GM10266 (cell line): ENCODE measurements at regions not wholly inside any gene's neighbourhood (a gene's known extent, or its start where the extent isn't known, plus 50 kb on each side); places are given as distances from the start of the nearest gene placed in this dataset.
"Not testable (repeated sequence)": the region's sequence is repeated elsewhere in the genome, so short reads cannot be mapped to it uniquely, and the experiment has no call there.

ENCODE experiments used
- DNase-seq: peaks from one replicate; pipeline ENCODE4 v3.0.0; 2012; ENCODE audit errors: extremely low spot score
- TF ChIP-seq, protein P1 (sequence below): IDR thresholded peaks from 2 replicates; pipeline ENCODE4 v1.5.1; 2012; ENCODE audit warnings: mild to moderate bottlenecking, low read depth; ENCODE audit not compliant: control insufficient read depth, insufficient read depth; ENCODE audit errors: missing control alignments

- DNase-seq = no peak
- TF ChIP-seq, protein P1, sequence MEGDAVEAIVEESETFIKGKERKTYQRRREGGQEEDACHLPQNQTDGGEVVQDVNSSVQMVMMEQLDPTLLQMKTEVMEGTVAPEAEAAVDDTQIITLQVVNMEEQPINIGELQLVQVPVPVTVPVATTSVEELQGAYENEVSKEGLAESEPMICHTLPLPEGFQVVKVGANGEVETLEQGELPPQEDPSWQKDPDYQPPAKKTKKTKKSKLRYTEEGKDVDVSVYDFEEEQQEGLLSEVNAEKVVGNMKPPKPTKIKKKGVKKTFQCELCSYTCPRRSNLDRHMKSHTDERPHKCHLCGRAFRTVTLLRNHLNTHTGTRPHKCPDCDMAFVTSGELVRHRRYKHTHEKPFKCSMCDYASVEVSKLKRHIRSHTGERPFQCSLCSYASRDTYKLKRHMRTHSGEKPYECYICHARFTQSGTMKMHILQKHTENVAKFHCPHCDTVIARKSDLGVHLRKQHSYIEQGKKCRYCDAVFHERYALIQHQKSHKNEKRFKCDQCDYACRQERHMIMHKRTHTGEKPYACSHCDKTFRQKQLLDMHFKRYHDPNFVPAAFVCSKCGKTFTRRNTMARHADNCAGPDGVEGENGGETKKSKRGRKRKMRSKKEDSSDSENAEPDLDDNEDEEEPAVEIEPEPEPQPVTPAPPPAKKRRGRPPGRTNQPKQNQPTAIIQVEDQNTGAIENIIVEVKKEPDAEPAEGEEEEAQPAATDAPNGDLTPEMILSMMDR = no peak
Measured at GRCh38 chr4:179719766-179720450, 2277.7 kb upstream of the AGA start.

- not testable (repeated sequence) for DNase-seq
Measured at GRCh38 chr4:179726491-179726890, 2284.3 kb upstream of the AGA start.

- DNase-seq = no peak
- TF ChIP-seq, protein P1 = no peak
Measured at GRCh38 chr4:179728305-179728704, 2286.1 kb upstream of the AGA start.

DNA sequence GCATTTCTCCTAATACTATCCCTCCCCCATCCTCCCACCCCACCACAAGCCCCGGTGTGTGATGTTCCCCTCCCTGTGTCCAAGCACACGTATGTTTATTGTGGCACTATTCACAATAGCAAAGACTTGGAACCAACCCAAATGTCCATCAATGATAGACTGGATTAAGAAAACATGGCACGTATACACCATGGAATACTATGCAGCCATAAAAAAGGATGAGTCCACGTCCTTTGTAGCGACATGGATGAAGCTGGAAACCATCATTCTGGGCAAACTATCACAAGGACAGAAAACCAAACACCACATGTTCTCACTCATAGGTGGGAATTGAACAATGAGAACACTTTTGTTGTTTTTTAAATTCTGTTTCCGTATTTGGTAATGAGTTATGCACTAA, 2294.6 kb upstream of the AGA start:
- DNase-seq = not testable (repeated sequence)

- TF ChIP-seq, protein P1 = no peak
- DNase-seq = no peak
Measured at GRCh38 chr4:179738822-179739221, 2296.6 kb upstream of the AGA start.

DNA sequence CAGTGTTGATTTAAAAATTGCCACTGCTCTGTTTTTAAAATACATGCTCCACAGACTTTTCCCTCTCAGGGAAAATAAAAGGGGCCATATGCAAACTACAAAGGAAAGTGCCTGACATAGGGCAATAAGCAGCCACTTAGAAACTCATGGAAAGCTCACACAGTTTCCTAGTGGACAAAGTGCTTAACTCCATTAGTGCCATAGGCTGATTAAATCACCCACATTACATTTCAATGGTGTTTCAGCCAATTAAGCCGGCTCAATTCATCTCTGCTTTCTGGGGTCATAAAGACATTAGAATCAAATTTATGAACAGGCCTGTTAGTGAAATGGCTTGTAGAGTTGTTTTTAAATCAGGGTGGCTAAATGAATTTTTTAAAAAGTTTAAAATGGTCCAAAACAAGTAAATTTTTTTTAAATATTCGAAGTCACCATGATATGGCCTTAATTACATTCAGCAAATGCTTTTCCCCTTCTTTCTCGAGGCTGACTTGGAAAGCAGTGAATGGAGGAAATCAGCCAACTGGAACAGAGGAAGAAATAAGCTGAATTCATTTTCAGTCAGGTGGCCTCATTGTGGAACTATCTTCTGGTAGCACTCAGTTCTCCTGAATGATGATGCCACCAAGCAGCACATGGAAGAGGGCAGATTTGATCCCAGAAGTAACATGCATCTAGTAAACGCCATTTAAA, 2305.1 kb upstream of the AGA start:
- TF ChIP-seq, protein P1 = no peak
- no peak for DNase-seq

DNA sequence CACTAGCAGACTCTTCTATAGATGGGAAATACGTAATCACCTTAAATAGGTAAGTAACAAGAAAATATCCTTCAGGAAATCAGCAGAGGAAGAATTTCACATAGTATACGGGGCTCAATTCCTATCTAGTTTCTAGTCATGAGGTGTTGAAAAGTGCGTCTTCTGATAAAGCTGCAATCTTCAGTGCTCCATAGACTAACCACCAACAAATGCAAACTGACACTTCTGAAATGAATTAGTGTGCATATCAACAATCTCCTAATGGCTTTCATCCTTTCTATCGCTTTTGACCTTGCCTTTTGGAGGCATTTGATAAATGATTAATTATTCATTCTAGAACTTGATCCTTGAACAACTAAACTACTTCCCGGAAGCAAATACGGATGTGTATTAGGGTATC, 2306.6 kb upstream of the AGA start:
- no peak for DNase-seq
- TF ChIP-seq, protein P1 = no peak

DNA sequence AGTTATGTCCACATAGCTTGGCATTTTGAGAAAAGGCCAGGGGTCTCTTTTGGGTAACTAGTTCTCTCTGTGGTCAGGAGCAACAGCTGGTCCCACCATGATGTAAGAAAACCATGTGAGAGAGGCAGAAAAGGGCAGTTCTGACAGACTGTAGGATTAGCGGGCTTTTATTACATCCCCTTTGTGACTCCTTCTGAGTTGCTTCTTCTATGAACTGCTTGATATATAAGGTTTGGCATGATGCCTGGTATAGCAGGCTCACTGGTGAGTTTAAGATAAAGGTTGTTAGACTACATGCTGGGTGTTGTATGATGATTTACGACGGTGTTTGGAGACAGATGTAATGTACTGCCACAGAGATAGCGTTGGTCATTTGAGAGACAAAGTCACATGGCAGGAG, 2308.1 kb upstream of the AGA start:
- no peak for DNase-seq
- TF ChIP-seq, protein P1 = no peak
